CD4-positive, alpha-beta T cell treated with Interleukin-2 at 100 ng/mL for 4 hours (primary cell): ENCODE measurements at regions not wholly inside any gene's neighbourhood (a gene's known extent, or its start where the extent isn't known, plus 50 kb on each side); places are given as distances from the start of the nearest gene placed in this dataset.
"Not testable (repeated sequence)": the region's sequence is repeated elsewhere in the genome, so short reads cannot be mapped to it uniquely, and the experiment has no call there.

Source experiments
- DNase-seq: peaks from one replicate; pipeline ENCODE4 v3.0.0-alpha.2; 2020; ENCODE audit warnings: low spot score

DNA sequence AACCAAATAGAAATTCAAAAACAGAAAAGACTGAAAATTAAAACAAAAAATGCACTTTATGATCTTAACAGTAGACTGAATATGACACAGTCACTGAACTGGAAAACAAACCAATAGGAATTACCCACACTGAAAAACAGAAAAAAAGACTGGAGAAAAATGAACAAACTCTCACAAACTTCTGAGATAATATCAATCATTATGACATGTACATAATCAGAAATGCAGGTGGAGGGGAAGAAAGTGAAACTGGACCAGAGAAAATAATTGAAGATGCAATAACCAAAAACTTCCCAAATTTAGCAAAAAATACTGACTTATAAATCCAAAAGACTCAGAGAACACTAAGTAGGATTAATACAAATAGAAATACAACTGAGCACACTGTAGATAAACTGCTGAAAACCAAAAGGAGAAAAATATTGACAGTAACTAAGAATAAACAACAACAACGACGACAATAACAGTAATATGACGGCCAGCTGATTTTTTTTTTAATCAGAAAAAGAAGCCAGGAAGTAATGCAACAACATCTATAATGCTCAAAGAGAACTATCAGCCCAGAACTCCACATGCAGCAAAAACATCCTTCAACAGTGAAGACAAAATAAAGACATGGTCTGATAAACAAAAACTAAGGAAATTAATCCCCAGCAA is 108.1 kb downstream of the ZFAND4 start:
- DNase-seq, result no peak

GRCh38 chr10:45561952-45562351 is 110.6 kb downstream of the ZFAND4 start:
- DNase-seq, result no peak

- no peak for DNase-seq
These were observed 112.3 kb downstream of the ZFAND4 start for GRCh38 chr10:45560262-45560661.

DNA sequence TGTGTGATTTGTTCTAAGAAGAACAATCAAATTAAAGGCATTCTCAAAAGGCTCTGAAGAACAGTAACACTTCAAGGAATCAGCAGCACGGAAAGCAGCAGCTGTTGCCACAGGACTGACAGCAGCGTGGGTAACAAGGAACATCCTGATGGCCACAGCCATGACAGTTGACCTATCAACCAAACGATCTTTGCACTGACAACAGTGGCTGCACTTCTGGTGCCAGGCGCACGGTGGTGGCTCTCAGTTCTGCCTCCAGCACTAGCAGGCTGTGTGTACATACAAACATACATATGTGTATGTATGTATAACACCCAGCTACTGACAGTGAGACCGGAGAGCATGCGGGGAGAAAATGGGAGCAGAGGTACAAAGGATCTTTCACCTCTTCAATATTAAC is 114.1 kb downstream of the ZFAND4 start:
- no peak for DNase-seq

GRCh38 chr10:45557275-45557905 is 115.2 kb downstream of the ZFAND4 start:
- peak; percentile 20 for DNase-seq

DNA sequence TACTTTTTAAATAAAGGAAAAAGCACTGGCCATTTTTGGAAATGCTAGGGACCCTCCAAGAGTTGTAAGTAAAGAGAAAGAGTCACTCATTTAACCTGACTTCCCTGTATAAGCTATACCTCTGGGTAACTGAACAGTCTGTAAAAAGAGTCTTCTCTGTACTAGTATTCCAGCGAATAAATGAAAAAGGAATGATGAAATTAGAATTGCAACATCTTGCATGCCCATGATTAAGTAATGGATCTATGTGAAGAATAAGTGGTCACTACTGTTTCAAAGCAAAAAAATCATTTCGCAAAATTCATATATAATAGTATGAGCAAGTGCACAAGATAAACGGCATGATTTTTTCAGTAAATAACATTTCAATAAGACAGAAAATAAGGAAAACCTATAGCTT is 116.8 kb downstream of the ZFAND4 start:
- DNase-seq, result no peak

DNA sequence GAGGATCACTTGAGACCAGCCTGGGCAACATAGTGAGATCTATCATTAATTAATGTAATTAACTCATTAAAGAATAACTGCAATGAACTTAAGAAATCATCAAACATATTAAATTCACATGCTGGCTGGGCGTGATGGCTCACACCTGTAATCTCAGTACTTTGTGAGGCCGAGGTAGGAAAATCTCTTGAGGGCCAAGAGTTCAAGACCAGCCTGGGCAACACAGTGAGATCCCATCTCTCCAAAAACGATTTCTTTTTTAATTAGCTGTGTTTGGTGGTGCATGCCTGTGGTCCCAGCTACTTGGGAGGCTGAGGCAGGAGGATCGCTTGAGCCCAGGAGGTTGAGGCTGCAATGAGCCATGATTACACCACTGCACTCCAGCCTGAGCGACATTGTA is 117.2 kb downstream of the ZFAND4 start:
- DNase-seq, result not testable (repeated sequence)

- no peak for DNase-seq
These were observed 119.0 kb downstream of the ZFAND4 start for GRCh38 chr10:45553613-45554012.

DNA sequence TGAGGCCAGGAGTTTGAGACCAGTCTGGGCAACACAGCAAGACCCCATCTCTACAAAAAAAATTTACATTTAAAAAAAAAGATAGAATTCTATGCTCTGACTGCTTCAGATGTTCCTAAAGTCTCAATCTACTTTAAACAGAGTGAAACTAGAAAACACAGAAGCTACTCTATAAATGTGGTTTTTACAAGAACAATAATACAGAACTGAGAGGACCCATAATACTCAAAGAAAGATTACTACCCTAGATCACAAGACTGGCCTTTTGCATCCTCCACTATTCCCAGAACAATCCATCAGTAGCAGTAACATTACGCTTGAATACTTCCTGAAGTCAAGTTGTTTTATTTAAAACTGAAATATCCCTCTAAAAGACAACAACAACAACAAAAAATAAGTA is 119.4 kb downstream of the ZFAND4 start:
- DNase-seq, result no peak

DNA sequence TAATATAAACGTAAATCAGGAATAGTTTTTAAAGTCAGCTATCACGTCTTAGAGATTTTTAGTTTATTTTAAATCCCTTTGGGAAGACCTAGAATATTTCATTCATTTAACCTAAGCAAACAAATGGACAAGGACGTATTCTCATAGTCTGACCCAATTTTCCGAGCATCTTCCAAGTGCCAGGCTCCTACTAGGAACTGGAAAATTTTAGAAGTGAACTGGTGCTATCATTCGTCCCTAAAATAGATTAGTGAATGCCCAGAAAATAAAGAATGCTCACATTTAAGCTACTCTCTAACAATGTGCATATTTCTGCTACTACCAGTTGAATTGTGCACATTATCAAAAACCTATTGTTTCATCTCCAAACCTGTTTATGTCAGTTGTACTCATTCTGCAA is 120.1 kb downstream of the ZFAND4 start:
- DNase-seq, result no peak

DNA sequence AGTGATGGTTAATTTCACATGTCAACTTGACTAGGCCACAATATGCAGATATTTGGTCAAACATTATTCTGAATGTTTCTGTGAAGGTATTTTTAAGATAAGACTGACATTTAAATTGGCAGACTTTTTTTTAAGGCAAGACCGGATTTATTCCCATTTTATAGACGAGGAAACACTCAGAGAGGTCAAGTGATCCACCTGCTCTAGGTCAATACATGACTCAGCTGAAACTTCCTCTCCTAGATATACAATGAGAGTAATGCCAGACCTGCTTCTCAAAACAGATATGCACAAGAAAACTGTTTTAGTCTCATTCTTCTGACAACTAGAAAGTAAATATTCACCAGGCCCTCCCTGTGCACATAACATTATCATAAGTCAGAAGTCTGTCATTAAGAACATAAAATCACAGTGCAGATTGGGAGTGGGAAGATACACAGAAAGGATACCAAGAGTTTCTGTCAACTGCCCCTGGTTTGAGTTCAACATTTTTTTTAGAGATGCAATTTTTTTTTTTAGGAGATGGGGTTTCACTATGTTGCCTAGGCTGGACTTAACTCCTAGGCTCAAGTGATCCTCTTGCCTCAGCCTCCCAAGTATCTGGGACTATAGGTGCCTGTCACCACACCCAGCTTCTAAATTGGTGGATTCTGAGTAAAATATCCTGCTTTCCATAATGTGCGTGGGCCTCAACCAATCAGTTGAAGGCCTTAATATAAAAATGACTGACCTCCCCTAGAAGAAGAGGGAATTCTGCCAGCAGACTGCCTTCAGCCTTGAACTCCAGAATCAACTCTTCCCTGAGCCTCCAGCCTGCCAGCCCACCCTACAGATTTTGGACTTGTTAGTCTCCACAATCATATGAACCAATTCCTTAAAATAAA is 121.4 kb downstream of the ZFAND4 start:
- DNase-seq, result no peak

- no peak for DNase-seq
These were observed 124.5 kb downstream of the ZFAND4 start for GRCh38 chr10:45548068-45548467.

GRCh38 chr10:45547207-45547606 is 125.4 kb downstream of the ZFAND4 start:
- DNase-seq, result no peak

DNA sequence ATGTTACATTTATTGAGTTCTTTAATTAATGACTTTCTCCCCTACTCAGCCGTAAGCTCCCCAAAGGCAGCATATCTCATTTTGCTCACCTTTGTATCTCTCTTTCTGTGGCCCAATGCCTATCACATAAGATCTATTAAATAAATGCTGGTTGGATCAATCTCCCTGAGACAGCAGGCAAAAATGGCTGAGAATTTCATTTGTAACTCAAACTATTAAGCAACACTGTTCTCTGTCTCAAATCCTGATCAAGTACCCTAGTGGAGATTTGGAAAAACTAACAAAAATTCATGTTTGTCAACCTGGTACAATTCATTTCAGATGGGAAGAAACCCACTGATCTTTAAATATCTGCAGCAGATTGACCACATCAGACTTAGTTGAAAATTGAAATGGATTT is 127.4 kb downstream of the ZFAND4 start:
- DNase-seq, result no peak

DNA sequence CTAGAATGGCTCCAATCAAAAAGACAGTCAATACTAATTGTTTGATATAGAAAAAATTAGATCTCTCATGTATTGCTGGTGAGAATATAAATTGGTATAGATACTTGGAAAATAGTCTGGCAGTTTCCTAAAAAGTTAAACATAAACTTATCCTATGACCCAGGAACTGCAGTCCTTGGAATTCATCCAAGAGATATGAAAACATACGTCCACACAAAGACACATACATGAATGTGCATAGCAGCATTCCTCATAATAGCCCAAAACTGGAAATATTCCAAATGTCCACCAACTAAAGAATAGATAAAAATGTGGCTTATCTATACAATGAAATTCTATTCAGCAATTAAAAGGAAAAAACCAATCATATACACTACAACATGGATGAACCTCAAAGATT is 128.4 kb downstream of the ZFAND4 start:
- no peak for DNase-seq

DNA sequence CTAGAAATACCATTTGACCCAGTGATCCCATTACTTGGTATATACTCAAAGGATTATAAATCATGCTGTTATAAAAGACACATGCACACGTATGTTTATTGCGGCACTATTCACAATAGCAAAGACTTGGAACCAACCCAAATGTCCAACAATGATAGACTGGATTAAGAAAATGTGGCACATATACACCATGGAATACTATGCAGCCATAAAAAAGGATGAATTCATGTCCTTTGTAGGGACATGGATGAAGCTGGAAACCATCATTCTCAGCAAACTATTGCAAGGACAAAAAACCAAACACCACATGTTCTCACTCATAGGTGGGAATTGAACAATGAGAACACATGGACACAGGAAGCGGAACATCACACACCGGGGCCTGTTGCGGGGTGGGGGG is 131.5 kb downstream of the ZFAND4 start:
- DNase-seq, result not testable (repeated sequence)

- not testable (repeated sequence) for DNase-seq
These were observed 132.0 kb downstream of the ZFAND4 start for GRCh38 chr10:45540589-45540988.

- DNase-seq, result not testable (repeated sequence)
These were observed 133.0 kb downstream of the ZFAND4 start for GRCh38 chr10:45539569-45539968.

GRCh38 chr10:45534572-45534971 is 138.0 kb downstream of the ZFAND4 start:
- DNase-seq, result no peak

- DNase-seq, result no peak
These were observed 140.1 kb downstream of the ZFAND4 start for GRCh38 chr10:45532480-45532879.

DNA sequence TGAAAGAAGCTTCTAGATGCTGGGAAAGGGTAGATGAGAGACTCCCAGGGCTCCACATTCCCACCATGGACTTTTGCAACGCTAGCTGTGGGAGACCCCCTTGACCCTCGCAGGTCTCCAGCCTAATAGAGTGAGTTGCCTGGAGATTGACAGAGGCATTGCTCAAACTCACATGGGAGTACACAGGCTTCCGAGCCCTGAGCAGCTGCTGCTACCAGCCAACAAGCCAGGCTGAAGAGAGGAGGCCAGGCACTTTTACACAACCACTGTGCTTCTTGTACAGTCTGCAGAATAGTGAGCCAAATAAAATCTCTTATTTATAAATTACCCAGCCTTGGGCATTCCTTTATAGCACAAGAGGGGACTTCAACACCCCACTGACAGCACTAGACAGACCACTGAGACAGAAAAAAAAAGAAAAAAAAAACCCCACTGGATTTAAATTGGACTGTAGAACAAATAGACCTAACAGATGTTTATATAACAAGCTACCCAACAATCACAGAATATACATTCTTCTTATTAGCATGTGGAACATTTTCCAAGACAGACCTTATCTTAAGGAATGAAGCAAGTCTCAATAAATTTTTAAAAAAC is 146.2 kb downstream of the ZFAND4 start:
- no peak for DNase-seq

- no peak for DNase-seq
These were observed 146.5 kb downstream of the ALOX5 start for GRCh38 chr10:45520476-45520875.

GRCh38 chr10:45518741-45519140 is 144.7 kb downstream of the ALOX5 start:
- DNase-seq, result no peak
